AG09309 (cell line): ENCODE measurements at regions not wholly inside any gene's neighbourhood (a gene's known extent, or its start where the extent isn't known, plus 50 kb on each side); places are given as distances from the start of the nearest gene placed in this dataset.

Experiments used
- DNase-seq: peaks from one replicate; pipeline ENCODE4 v3.0.0-alpha.2; 2010; ENCODE audit warnings: low read depth
- H3K4me3 ChIP-seq: 2 replicates; pipeline ENCODE4 v1.5.1; 2011; ENCODE audit warnings: mild to moderate bottlenecking, low read depth, low read length, moderate library complexity; ENCODE audit not compliant: control insufficient read depth
- CTCF ChIP-seq: IDR thresholded peaks from 2 replicates; pipeline ENCODE4 v1.5.1; 2011; ENCODE audit warnings: mild to moderate bottlenecking, low read depth, low read length, inconsistent platforms; ENCODE audit not compliant: insufficient read depth, control insufficient read depth; ENCODE audit errors: missing control alignments

GRCh38 chr20:24361541-24361940, 107.9 kb upstream of the SYNDIG1 start:
- no peak for TF ChIP-seq CTCF
- no peak overlapping the region for H3K4me3 ChIP-seq
- no peak for DNase-seq

- DNase-seq, result no peak
- H3K4me3 ChIP-seq, result no peak overlapping the region
- no peak for TF ChIP-seq CTCF
Measured at GRCh38 chr20:24360531-24360930, 108.9 kb upstream of the SYNDIG1 start.

- TF ChIP-seq CTCF, result no peak
- DNase-seq, result no peak
- H3K4me3 ChIP-seq, result no peak overlapping the region
Measured at GRCh38 chr20:24359321-24360027, 110.0 kb upstream of the SYNDIG1 start.

- DNase-seq, result no peak
- no peak for TF ChIP-seq CTCF
- no peak overlapping the region for H3K4me3 ChIP-seq
Measured at GRCh38 chr20:24357931-24358330, 111.5 kb upstream of the SYNDIG1 start.

GRCh38 chr20:24357177-24357576, 112.3 kb upstream of the SYNDIG1 start:
- no peak for DNase-seq
- TF ChIP-seq CTCF, result no peak
- no peak overlapping the region for H3K4me3 ChIP-seq

GRCh38 chr20:24353135-24353690, 116.2 kb upstream of the SYNDIG1 start:
- H3K4me3 ChIP-seq, result no peak overlapping the region
- no peak for DNase-seq
- no peak for TF ChIP-seq CTCF
